Fibroblast of villous mesenchyme (primary cell): ENCODE measurements at regions not wholly inside any gene's neighbourhood (a gene's known extent, or its start where the extent isn't known, plus 50 kb on each side); places are given as distances from the start of the nearest gene placed in this dataset.

Experiments used
- DNase-seq: peaks from one replicate; pipeline ENCODE4 v3.0.0-alpha.2; 2010; ENCODE audit warnings: low read depth
- H3K4me3 ChIP-seq: 2 replicates; pipeline ENCODE4 v1.5.1; 2011; ENCODE audit warnings: low read depth, mild to moderate bottlenecking, low read length
- CTCF ChIP-seq: IDR thresholded peaks from 2 replicates; pipeline ENCODE4 v1.5.1; 2012; ENCODE audit warnings: low read depth, mild to moderate bottlenecking, low read length; ENCODE audit not compliant: insufficient read depth

- peak; percentile 11 for DNase-seq
- no peak overlapping the region for H3K4me3 ChIP-seq
- no peak for TF ChIP-seq CTCF
Measured at GRCh38 chr18:45540125-45540524, 75.2 kb upstream of the SLC14A2 start.

- DNase-seq: no peak
- no peak for TF ChIP-seq CTCF
- no peak overlapping the region for H3K4me3 ChIP-seq
Measured at GRCh38 chr18:45541421-45541820, 73.9 kb upstream of the SLC14A2 start.

GRCh38 chr18:45542043-45542442 is 73.2 kb upstream of the SLC14A2 start:
- no peak for TF ChIP-seq CTCF
- no peak for DNase-seq
- H3K4me3 ChIP-seq: no peak overlapping the region

- no peak for TF ChIP-seq CTCF
- no peak for DNase-seq
- no peak overlapping the region for H3K4me3 ChIP-seq
Measured at GRCh38 chr18:45547910-45548309, 67.4 kb upstream of the SLC14A2 start.

- no peak overlapping the region for H3K4me3 ChIP-seq
- no peak for TF ChIP-seq CTCF
- no peak for DNase-seq
Measured at GRCh38 chr18:45548614-45549013, 66.7 kb upstream of the SLC14A2 start.

- TF ChIP-seq CTCF: no peak
- no peak overlapping the region for H3K4me3 ChIP-seq
- DNase-seq: no peak
Measured at GRCh38 chr18:45549290-45549689, 66.0 kb upstream of the SLC14A2 start.

GRCh38 chr18:45551142-45551815 is 64.0 kb upstream of the SLC14A2 start:
- H3K4me3 ChIP-seq: no peak overlapping the region
- DNase-seq: no peak
- TF ChIP-seq CTCF: no peak
